ENCODE measurements at regions not wholly inside any gene's neighbourhood (a gene's known extent, or its start where the extent isn't known, plus 50 kb on each side); places are given as distances from the start of the nearest gene placed in this dataset.

DNA sequence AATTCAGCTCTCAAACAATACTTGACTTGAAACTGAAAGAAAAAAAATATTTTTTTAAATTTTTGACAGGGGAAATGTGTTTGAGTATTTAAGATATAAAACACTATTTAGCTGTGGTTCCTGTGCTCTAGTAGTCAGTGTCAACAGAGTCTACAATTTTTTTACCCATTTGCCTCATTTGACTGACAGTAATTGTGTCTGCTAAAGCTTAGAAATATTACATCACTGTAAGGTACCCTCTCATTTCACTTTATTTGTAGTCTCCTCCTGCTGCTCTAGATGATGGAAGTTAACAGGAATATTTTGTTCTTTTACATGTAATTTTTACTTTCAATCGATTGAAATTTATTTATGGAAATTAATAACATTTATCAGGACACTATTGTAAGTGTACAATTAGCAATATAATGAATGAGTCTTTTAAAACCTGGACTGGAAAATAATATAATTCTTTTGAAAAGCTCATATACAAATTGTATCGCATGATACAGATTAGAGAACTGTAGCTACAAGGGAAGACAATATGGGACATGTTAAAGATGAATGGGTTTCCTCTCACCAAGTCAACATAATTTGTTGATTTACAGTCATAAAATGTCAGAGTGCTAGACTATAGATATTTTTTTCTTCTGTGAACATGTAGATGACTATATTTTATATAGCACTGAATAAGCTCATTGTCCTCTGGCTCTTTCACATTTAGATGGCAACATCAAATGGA lies 1186.5 kb upstream of the ADGRL3 start:
- Histone ChIP-seq H3K36me3 (ENCODE audit: control insufficient read depth in 2 of 2, extremely low read depth in 1 of 2, insufficient read depth in 2 of 2, low read length in 2 of 2) (no peaks in the 10 kb centered on the region), H3K27me3 (ENCODE audit: control insufficient read depth in 2 of 2, insufficient read depth in 2 of 2, low read length in 2 of 2) (no peaks in the 10 kb centered on the region), H3K9me3 (replicated peaks; ENCODE audit: control insufficient read depth, insufficient read depth, low read length) (peaks cover 2% of the 10 kb centered on the region), H4K20me1 (replicated peaks; ENCODE audit: control insufficient read depth, extremely low read depth, insufficient read depth, low read length) (no peaks in the 10 kb centered on the region), H3K4me3 (replicated peaks in 1 of 3; ENCODE audit: insufficient read depth in 1 of 3, low read depth in 1 of 3, low read length in 3 of 3) (no peak overlapping the region), H3K27ac (ENCODE audit: insufficient read depth, low read depth, low read length) (no peak overlapping the region), H2AFZ (ENCODE audit: low read depth, low read length) (no peak overlapping the region), H3K4me1 (ENCODE audit: control insufficient read depth, extremely low read depth, insufficient read depth, low read length) (no peaks in the 10 kb centered on the region), H3K4me2 (ENCODE audit: insufficient read depth, low read length) (no peak overlapping the region), H3K9me1 (replicated peaks; ENCODE audit: control insufficient read depth, extremely low read depth, insufficient read depth, low read length) (no peaks in the 10 kb centered on the region), H3K9ac (replicated peaks; ENCODE audit: extremely low read depth, insufficient read depth, low read length) (no peak overlapping the region), H3K79me2 (ENCODE audit: control insufficient read depth, insufficient read depth, low read length) (no peaks in the 10 kb centered on the region)
- intact Hi-C loops (cut with micrococcal nuclease) (no loop called here), dilution Hi-C loops (cut with MboI; ENCODE audit: extremely low pct_ligation_motif_present, low sequenced_read_pairs) (no loop called here)
- CTCF ChIA-PET = no interaction called here
- TF ChIP-seq JUN (IDR thresholded peaks at IDR 0.05; ENCODE audit: borderline replicate concordance, insufficient read depth, insufficient read length, low read depth) (no peak), POLR2AphosphoS5 (IDR thresholded peaks at IDR 0.05; ENCODE audit: insufficient read depth, low read depth, low read length) (no peak), FOS (IDR thresholded peaks at IDR 0.05; ENCODE audit: borderline replicate concordance, insufficient read depth, low read length) (no peak), MYC (IDR thresholded peaks at IDR 0.05; ENCODE audit: low read depth, low read length) (no peak), MAX (IDR thresholded peaks at IDR 0.05; ENCODE audit: insufficient read depth, insufficient read length) (no peak), EZH2 (IDR thresholded peaks at IDR 0.05; ENCODE audit: borderline replicate concordance, low read depth, low read length, severe bottlenecking) (no peak), CTCF (IDR thresholded peaks at IDR 0.05; ENCODE audit: extremely low read depth in 1 of 2, insufficient read depth in 1 of 2, low read depth in 1 of 2, low read length in 2 of 2) (no peak), POLR2A (IDR thresholded peaks at IDR 0.05; ENCODE audit: low read depth, low read length) (no peak), GATA2 (IDR thresholded peaks at IDR 0.05; ENCODE audit: insufficient read depth, insufficient read length, low read depth, low read length) (no peak)
- DNase-seq (ENCODE audit: low read depth, low spot score) = no peak
- FAIRE-seq = no peak
- POLR2A ChIA-PET = no interaction called here
- no TSS peak for BruUV-seq (replicated peaks)
